Suprapubic skin (tissue), 3 donors: ENCODE measurements at regions not wholly inside any gene's neighbourhood (a gene's known extent, or its start where the extent isn't known, plus 50 kb on each side); places are given as distances from the start of the nearest gene placed in this dataset.
"Not testable (repeated sequence)": the region's sequence is repeated elsewhere in the genome, so short reads cannot be mapped to it uniquely, and the experiment has no call there.

ENCODE experiments used
- POLR2AphosphoS5 ChIP-seq, 3 donors: sonication (generic); formaldehyde crosslinking; IDR thresholded peaks; one replicate each; pipeline ENCODE4 v1.6.1; 2017; ENCODE audit warnings: antibody characterized with exemption in 3 of 3
- TF ChIP-seq, protein P1 (sequence below), 2 donors: fragments of 200-600 bp in 1 of 2; fragments of 450-650 bp in 1 of 2; sonication (generic) in 1 of 2; IDR thresholded peaks; one replicate each; pipeline ENCODE4 v1.5.1; 2016 to 2019; ENCODE audit warnings: antibody characterized with exemption in 2 of 2, mild to moderate bottlenecking in 1 of 2, moderate library complexity in 1 of 2

DNA sequence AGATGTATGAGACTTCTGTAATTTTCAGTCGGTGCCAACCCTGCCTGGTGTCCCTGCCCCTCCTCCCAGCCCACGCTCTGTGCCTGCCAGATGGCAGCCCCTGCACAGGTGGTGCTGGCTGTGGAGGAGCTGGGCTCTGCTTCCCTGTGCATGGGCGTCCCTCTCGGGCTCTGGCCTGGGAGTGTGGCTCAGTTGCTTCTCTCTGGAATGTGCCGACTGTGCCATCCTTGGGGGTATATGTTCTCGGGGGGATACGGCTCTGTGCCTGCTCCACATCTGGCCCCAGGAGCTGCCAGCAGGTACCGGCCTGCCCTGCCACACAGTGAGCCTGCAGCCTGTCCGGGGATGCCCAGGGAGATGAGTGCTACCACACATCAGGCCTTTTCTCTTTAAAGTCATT is 147.2 kb upstream of the POTEB2 start:
- TF ChIP-seq, protein P1, sequence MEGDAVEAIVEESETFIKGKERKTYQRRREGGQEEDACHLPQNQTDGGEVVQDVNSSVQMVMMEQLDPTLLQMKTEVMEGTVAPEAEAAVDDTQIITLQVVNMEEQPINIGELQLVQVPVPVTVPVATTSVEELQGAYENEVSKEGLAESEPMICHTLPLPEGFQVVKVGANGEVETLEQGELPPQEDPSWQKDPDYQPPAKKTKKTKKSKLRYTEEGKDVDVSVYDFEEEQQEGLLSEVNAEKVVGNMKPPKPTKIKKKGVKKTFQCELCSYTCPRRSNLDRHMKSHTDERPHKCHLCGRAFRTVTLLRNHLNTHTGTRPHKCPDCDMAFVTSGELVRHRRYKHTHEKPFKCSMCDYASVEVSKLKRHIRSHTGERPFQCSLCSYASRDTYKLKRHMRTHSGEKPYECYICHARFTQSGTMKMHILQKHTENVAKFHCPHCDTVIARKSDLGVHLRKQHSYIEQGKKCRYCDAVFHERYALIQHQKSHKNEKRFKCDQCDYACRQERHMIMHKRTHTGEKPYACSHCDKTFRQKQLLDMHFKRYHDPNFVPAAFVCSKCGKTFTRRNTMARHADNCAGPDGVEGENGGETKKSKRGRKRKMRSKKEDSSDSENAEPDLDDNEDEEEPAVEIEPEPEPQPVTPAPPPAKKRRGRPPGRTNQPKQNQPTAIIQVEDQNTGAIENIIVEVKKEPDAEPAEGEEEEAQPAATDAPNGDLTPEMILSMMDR (IDR thresholded peaks at IDR 0.05): not testable (repeated sequence)
- not testable (repeated sequence) for TF ChIP-seq POLR2AphosphoS5 (IDR thresholded peaks at IDR 0.05)
